ENCODE measurements at regions not wholly inside any gene's neighbourhood (a gene's known extent, or its start where the extent isn't known, plus 50 kb on each side); places are given as distances from the start of the nearest gene placed in this dataset.

GRCh38 chr1:82724246-82724645, 923.5 kb downstream of the ADGRL2 start:
- Histone ChIP-seq H3K9me3 (ENCODE audit: control insufficient read depth in 2 of 2, insufficient read depth in 1 of 2, low read length in 1 of 2) (no peaks in the 10 kb centered on the region), H3K27me3 (ENCODE audit: control insufficient read depth in 2 of 2, insufficient read depth in 1 of 2, low read length in 1 of 2) (no peaks in the 10 kb centered on the region), H3K36me3 (ENCODE audit: control insufficient read depth in 2 of 2, insufficient read depth in 2 of 2, low read length in 1 of 2) (no peaks in the 10 kb centered on the region), H3K27ac (ENCODE audit: low read depth in 1 of 2, low read length in 1 of 2) (no peak overlapping the region), H3K4me3 (ENCODE audit: low read length in 2 of 2) (no peak overlapping the region), H3K4me1 (ENCODE audit: control insufficient read depth in 2 of 2, insufficient read depth in 2 of 2, low read length in 2 of 2) (no peaks in the 10 kb centered on the region)
- WGBS: 98% methylated on average over 2 of the region's 2 CpGs
- no peak for DNase-seq (ENCODE audit: low read depth in 6 of 9, low spot score in 9 of 9)

- DNase-seq (ENCODE audit: low read depth in 6 of 9, low spot score in 9 of 9): no peak
- Histone ChIP-seq H3K36me3 (ENCODE audit: control insufficient read depth in 2 of 2, insufficient read depth in 2 of 2, low read length in 1 of 2) (no peaks in the 10 kb centered on the region), H3K9me3 (ENCODE audit: control insufficient read depth in 2 of 2, insufficient read depth in 1 of 2, low read length in 1 of 2) (no peaks in the 10 kb centered on the region), H3K4me3 (ENCODE audit: low read length in 2 of 2) (no peak overlapping the region), H3K27ac (ENCODE audit: low read depth in 1 of 2, low read length in 1 of 2) (no peak overlapping the region), H3K27me3 (ENCODE audit: control insufficient read depth in 2 of 2, insufficient read depth in 1 of 2, low read length in 1 of 2) (no peaks in the 10 kb centered on the region), H3K4me1 (ENCODE audit: control insufficient read depth in 2 of 2, insufficient read depth in 2 of 2, low read length in 2 of 2) (no peaks in the 10 kb centered on the region)
- WGBS: 97% methylated on average over 3 of the region's 3 CpGs
Observed at GRCh38 chr1:82722608-82723007, 921.9 kb downstream of the ADGRL2 start.

GRCh38 chr1:82721702-82722101, 921.0 kb downstream of the ADGRL2 start:
- H3K4me3 ChIP-seq (ENCODE audit: low read length in 2 of 2): no peak overlapping the region
- H3K36me3 ChIP-seq (ENCODE audit: control insufficient read depth in 2 of 2, insufficient read depth in 2 of 2, low read length in 1 of 2): no peaks in the 10 kb centered on the region
- H3K9me3 ChIP-seq (ENCODE audit: control insufficient read depth in 2 of 2, insufficient read depth in 1 of 2, low read length in 1 of 2): no peaks in the 10 kb centered on the region
- 77% methylated on average over 3 of the region's 3 CpGs for WGBS
- no peak overlapping the region for H3K27ac ChIP-seq (ENCODE audit: low read depth in 1 of 2, low read length in 1 of 2)
- no peaks in the 10 kb centered on the region for H3K4me1 ChIP-seq (ENCODE audit: control insufficient read depth in 2 of 2, insufficient read depth in 2 of 2, low read length in 2 of 2)
- no peaks in the 10 kb centered on the region for H3K27me3 ChIP-seq (ENCODE audit: control insufficient read depth in 2 of 2, insufficient read depth in 1 of 2, low read length in 1 of 2)
- DNase-seq (ENCODE audit: low read depth in 6 of 9, low spot score in 9 of 9): no peak

GRCh38 chr1:82718719-82719419, 918.1 kb downstream of the ADGRL2 start:
- Histone ChIP-seq H3K4me3 (ENCODE audit: low read length in 2 of 2) (no peak overlapping the region), H3K9me3 (ENCODE audit: control insufficient read depth in 2 of 2, insufficient read depth in 1 of 2, low read length in 1 of 2) (no peaks in the 10 kb centered on the region), H3K4me1 (ENCODE audit: control insufficient read depth in 2 of 2, insufficient read depth in 2 of 2, low read length in 2 of 2) (no peaks in the 10 kb centered on the region), H3K27me3 (ENCODE audit: control insufficient read depth in 2 of 2, insufficient read depth in 1 of 2, low read length in 1 of 2) (no peaks in the 10 kb centered on the region), H3K36me3 (ENCODE audit: control insufficient read depth in 2 of 2, insufficient read depth in 2 of 2, low read length in 1 of 2) (no peaks in the 10 kb centered on the region), H3K27ac (ENCODE audit: low read depth in 1 of 2, low read length in 1 of 2) (no peak overlapping the region)
- 96% methylated on average over 1 of the region's 1 CpG for WGBS
- DNase-seq (ENCODE audit: low read depth in 6 of 9, low spot score in 9 of 9): no peak

- no peaks in the 10 kb centered on the region for H3K4me1 ChIP-seq (ENCODE audit: control insufficient read depth in 2 of 2, insufficient read depth in 2 of 2, low read length in 2 of 2)
- no peaks in the 10 kb centered on the region for H3K27me3 ChIP-seq (ENCODE audit: control insufficient read depth in 2 of 2, insufficient read depth in 1 of 2, low read length in 1 of 2)
- H3K36me3 ChIP-seq (ENCODE audit: control insufficient read depth in 2 of 2, insufficient read depth in 2 of 2, low read length in 1 of 2): no peaks in the 10 kb centered on the region
- H3K27ac ChIP-seq (ENCODE audit: low read depth in 1 of 2, low read length in 1 of 2): no peak overlapping the region
- no peaks in the 10 kb centered on the region for H3K9me3 ChIP-seq (ENCODE audit: control insufficient read depth in 2 of 2, insufficient read depth in 1 of 2, low read length in 1 of 2)
- DNase-seq (ENCODE audit: low read depth in 6 of 9, low spot score in 9 of 9): no peak
- H3K4me3 ChIP-seq (ENCODE audit: low read length in 2 of 2): no peak overlapping the region
Observed at GRCh38 chr1:82710091-82710490, 909.4 kb downstream of the ADGRL2 start.

GRCh38 chr1:82707681-82708080, 906.9 kb downstream of the ADGRL2 start:
- Histone ChIP-seq H3K4me1 (ENCODE audit: control insufficient read depth in 2 of 2, insufficient read depth in 2 of 2, low read length in 2 of 2) (no peaks in the 10 kb centered on the region), H3K27me3 (ENCODE audit: control insufficient read depth in 2 of 2, insufficient read depth in 1 of 2, low read length in 1 of 2) (no peaks in the 10 kb centered on the region), H3K9me3 (ENCODE audit: control insufficient read depth in 2 of 2, insufficient read depth in 1 of 2, low read length in 1 of 2) (no peaks in the 10 kb centered on the region), H3K4me3 (ENCODE audit: low read length in 2 of 2) (no peak overlapping the region), H3K36me3 (ENCODE audit: control insufficient read depth in 2 of 2, insufficient read depth in 2 of 2, low read length in 1 of 2) (no peaks in the 10 kb centered on the region), H3K27ac (ENCODE audit: low read depth in 1 of 2, low read length in 1 of 2) (no peak overlapping the region)
- WGBS: 98% methylated on average over 1 of the region's 1 CpG
- DNase-seq (ENCODE audit: low read depth in 6 of 9, low spot score in 9 of 9): no peak

GRCh38 chr1:82706741-82707140, 906.0 kb downstream of the ADGRL2 start:
- 98% methylated on average over 2 of the region's 2 CpGs for WGBS
- Histone ChIP-seq H3K4me3 (ENCODE audit: low read length in 2 of 2) (no peak overlapping the region), H3K36me3 (ENCODE audit: control insufficient read depth in 2 of 2, insufficient read depth in 2 of 2, low read length in 1 of 2) (no peaks in the 10 kb centered on the region), H3K27me3 (ENCODE audit: control insufficient read depth in 2 of 2, insufficient read depth in 1 of 2, low read length in 1 of 2) (no peaks in the 10 kb centered on the region), H3K9me3 (ENCODE audit: control insufficient read depth in 2 of 2, insufficient read depth in 1 of 2, low read length in 1 of 2) (no peaks in the 10 kb centered on the region), H3K4me1 (ENCODE audit: control insufficient read depth in 2 of 2, insufficient read depth in 2 of 2, low read length in 2 of 2) (no peaks in the 10 kb centered on the region), H3K27ac (ENCODE audit: low read depth in 1 of 2, low read length in 1 of 2) (no peak overlapping the region)
- DNase-seq (ENCODE audit: low read depth in 6 of 9, low spot score in 9 of 9): no peak

- DNase-seq (ENCODE audit: low read depth in 6 of 9, low spot score in 9 of 9): no peak
- H3K27me3 ChIP-seq (ENCODE audit: control insufficient read depth in 2 of 2, insufficient read depth in 1 of 2, low read length in 1 of 2): no peaks in the 10 kb centered on the region
- H3K36me3 ChIP-seq (ENCODE audit: control insufficient read depth in 2 of 2, insufficient read depth in 2 of 2, low read length in 1 of 2): no peaks in the 10 kb centered on the region
- no peaks in the 10 kb centered on the region for H3K4me1 ChIP-seq (ENCODE audit: control insufficient read depth in 2 of 2, insufficient read depth in 2 of 2, low read length in 2 of 2)
- no peak overlapping the region for H3K4me3 ChIP-seq (ENCODE audit: low read length in 2 of 2)
- H3K9me3 ChIP-seq (ENCODE audit: control insufficient read depth in 2 of 2, insufficient read depth in 1 of 2, low read length in 1 of 2): no peaks in the 10 kb centered on the region
- H3K27ac ChIP-seq (ENCODE audit: low read depth in 1 of 2, low read length in 1 of 2): no peak overlapping the region
Observed at GRCh38 chr1:82704966-82705365, 904.2 kb downstream of the ADGRL2 start.

GRCh38 chr1:82704393-82704792, 903.7 kb downstream of the ADGRL2 start:
- DNase-seq (ENCODE audit: low read depth in 6 of 9, low spot score in 9 of 9): no peak
- Histone ChIP-seq H3K9me3 (ENCODE audit: control insufficient read depth in 2 of 2, insufficient read depth in 1 of 2, low read length in 1 of 2) (no peaks in the 10 kb centered on the region), H3K4me1 (ENCODE audit: control insufficient read depth in 2 of 2, insufficient read depth in 2 of 2, low read length in 2 of 2) (no peaks in the 10 kb centered on the region), H3K36me3 (ENCODE audit: control insufficient read depth in 2 of 2, insufficient read depth in 2 of 2, low read length in 1 of 2) (no peaks in the 10 kb centered on the region), H3K4me3 (ENCODE audit: low read length in 2 of 2) (no peak overlapping the region), H3K27me3 (ENCODE audit: control insufficient read depth in 2 of 2, insufficient read depth in 1 of 2, low read length in 1 of 2) (no peaks in the 10 kb centered on the region), H3K27ac (ENCODE audit: low read depth in 1 of 2, low read length in 1 of 2) (no peak overlapping the region)
- WGBS: 68% methylated on average over 3 of the region's 3 CpGs

GRCh38 chr1:82703951-82704350, 903.2 kb downstream of the ADGRL2 start:
- Histone ChIP-seq H3K27ac (ENCODE audit: low read depth in 1 of 2, low read length in 1 of 2) (no peak overlapping the region), H3K4me3 (ENCODE audit: low read length in 2 of 2) (no peak overlapping the region), H3K27me3 (ENCODE audit: control insufficient read depth in 2 of 2, insufficient read depth in 1 of 2, low read length in 1 of 2) (no peaks in the 10 kb centered on the region), H3K36me3 (ENCODE audit: control insufficient read depth in 2 of 2, insufficient read depth in 2 of 2, low read length in 1 of 2) (no peaks in the 10 kb centered on the region), H3K9me3 (ENCODE audit: control insufficient read depth in 2 of 2, insufficient read depth in 1 of 2, low read length in 1 of 2) (no peaks in the 10 kb centered on the region), H3K4me1 (ENCODE audit: control insufficient read depth in 2 of 2, insufficient read depth in 2 of 2, low read length in 2 of 2) (no peaks in the 10 kb centered on the region)
- no peak for DNase-seq (ENCODE audit: low read depth in 6 of 9, low spot score in 9 of 9)
